WTC11 (cell line): ENCODE measurements at regions not wholly inside any gene's neighbourhood (a gene's known extent, or its start where the extent isn't known, plus 50 kb on each side); places are given as distances from the start of the nearest gene placed in this dataset.

Experiments used
- ATAC-seq: fragments of 200-7000 bp; cut with Tn5 transposase; 2 replicates; pipeline ENCODE4 v1.10.0; 2021; ENCODE audit warnings: mild to moderate bottlenecking, moderate library complexity
- CTCF ChIA-PET: fragments of 300-600 bp; sonication (Branson Sonifier 250); formaldehyde crosslinking; loops from one replicate; lab custom pipeline; 2021; ENCODE audit warnings: antibody characterized with exemption; lab: Charles Lee
- POLR2A ChIA-PET: fragments of 350-600 bp; sonication (Branson Sonifier 250); formaldehyde crosslinking; loops from one replicate; lab custom pipeline; 2021; ENCODE audit warnings: antibody characterized with exemption; lab: Charles Lee
- DNase-seq: peaks from one replicate; pipeline ENCODE4 v3.0.0; 2021; ENCODE audit warnings: low spot score
- H3K27ac Mint-ChIP-seq: 2 replicates; pipeline ENCODE4 v1.8.0; 2021; ENCODE audit warnings: mixed read lengths
- H3K27me3 Mint-ChIP-seq: 2 replicates; pipeline ENCODE4 v1.8.0; 2021; ENCODE audit warnings: low read depth, mild to moderate bottlenecking, moderate library complexity, mixed read lengths
- H3K36me3 Mint-ChIP-seq: 2 replicates; pipeline ENCODE4 v1.8.0; 2021; ENCODE audit warnings: mixed read lengths
- H3K4me1 Mint-ChIP-seq: 2 replicates; pipeline ENCODE4 v1.8.0; 2022; ENCODE audit warnings: mixed read lengths
- H3K4me3 Mint-ChIP-seq: 2 replicates; pipeline ENCODE4 v1.8.0; 2021; ENCODE audit warnings: mild to moderate bottlenecking, moderate library complexity, mixed read lengths
- H3K9me3 Mint-ChIP-seq: 2 replicates; pipeline ENCODE4 v1.8.0; 2021; ENCODE audit warnings: mixed read lengths
- AR ChIP-seq: fragments of 250-450 bp; sonication (Bioruptor Pico); IDR thresholded peaks from 2 replicates; pipeline ENCODE4 v1.9.0; 2021; ENCODE audit warnings: mild to moderate bottlenecking
- ATF1 ChIP-seq: sonication (generic); formaldehyde crosslinking; IDR thresholded peaks from 2 replicates; pipeline ENCODE4 v1.8.1; 2023; ENCODE audit warnings: mild to moderate bottlenecking, moderate library complexity, missing genetic modification reagents
- CREM ChIP-seq: sonication (generic); formaldehyde crosslinking; IDR thresholded peaks from 2 replicates; pipeline ENCODE4 v1.8.1; 2022; ENCODE audit warnings: mild to moderate bottlenecking, missing genetic modification reagents, moderate library complexity
- ESRRA ChIP-seq: sonication (generic); formaldehyde crosslinking; IDR thresholded peaks from 2 replicates; pipeline ENCODE4 v1.8.1; 2022; ENCODE audit warnings: mild to moderate bottlenecking, missing genetic modification reagents, borderline replicate concordance
- ETV6 ChIP-seq: sonication (generic); formaldehyde crosslinking; IDR thresholded peaks from 2 replicates; pipeline ENCODE4 v1.8.1; 2022; ENCODE audit warnings: mild to moderate bottlenecking, missing genetic modification reagents
- JAZF1 ChIP-seq: fragments of 250-450 bp; sonication (Bioruptor Pico); IDR thresholded peaks from 2 replicates; pipeline ENCODE4 v1.9.0; 2021; ENCODE audit warnings: moderate library complexity, mild to moderate bottlenecking, inconsistent platforms
- NR3C1 ChIP-seq: sonication (generic); formaldehyde crosslinking; conservative IDR thresholded peaks from 2 replicates; pipeline ENCODE4 v1.8.1; 2023; ENCODE audit warnings: low read depth, mild to moderate bottlenecking, missing genetic modification reagents
- SOX15 ChIP-seq: fragments of 250-450 bp; sonication (Bioruptor Pico); IDR thresholded peaks from 2 replicates; pipeline ENCODE4 v1.9.0; 2021; ENCODE audit warnings: mild to moderate bottlenecking
- SP1 ChIP-seq: sonication (generic); formaldehyde crosslinking; conservative IDR thresholded peaks from 2 replicates; pipeline ENCODE4 v1.8.1; 2022; ENCODE audit warnings: missing genetic modification reagents
- ZBTB21 ChIP-seq: sonication (generic); formaldehyde crosslinking; IDR thresholded peaks from 2 replicates; pipeline ENCODE4 v1.8.1; 2023; ENCODE audit warnings: mild to moderate bottlenecking, missing genetic modification reagents, borderline replicate concordance
- ZNF317 ChIP-seq: sonication (generic); formaldehyde crosslinking; IDR thresholded peaks from 2 replicates; pipeline ENCODE4 v1.8.1; 2023; ENCODE audit warnings: low read depth, mild to moderate bottlenecking, moderate library complexity, missing genetic modification reagents, borderline replicate concordance
- ZNF396 ChIP-seq: fragments of 250-450 bp; sonication (Bioruptor Pico); IDR thresholded peaks from 2 replicates; pipeline ENCODE4 v1.8.0; 2021; ENCODE audit warnings: mild to moderate bottlenecking, moderate library complexity, borderline replicate concordance
- ZNF416 ChIP-seq: fragments of 250-450 bp; sonication (Bioruptor Pico); IDR thresholded peaks from 2 replicates; pipeline ENCODE4 v1.9.0; 2021; ENCODE audit warnings: mild to moderate bottlenecking, inconsistent platforms
- ZNF532 ChIP-seq: fragments of 250-450 bp; sonication (Bioruptor Pico); IDR thresholded peaks from 2 replicates; pipeline ENCODE4 v1.9.0; 2021; ENCODE audit warnings: mild to moderate bottlenecking, borderline replicate concordance
- TF ChIP-seq, protein P1 (sequence below): sonication (generic); formaldehyde crosslinking; IDR thresholded peaks from 2 replicates; pipeline ENCODE4 v1.8.1; 2023; ENCODE audit warnings: mild to moderate bottlenecking, missing genetic modification reagents
- TF ChIP-seq, protein P2 (sequence below): fragments of 250-450 bp; sonication (Bioruptor Pico); IDR thresholded peaks from 2 replicates; pipeline ENCODE4 v1.9.0; 2021; ENCODE audit warnings: moderate library complexity, mild to moderate bottlenecking, inconsistent platforms, borderline replicate concordance

GRCh38 chr10:130727766-130728490 lies 583.6 kb downstream of the TCERG1L start:
- no peak for ATAC-seq
- CTCF ChIA-PET = no interaction called here
- TF ChIP-seq ZNF416 (CRISPR knock-in tag) = no peak
- no peak for TF ChIP-seq ETV6 (CRISPR knock-in tag)
- TF ChIP-seq, all 79 proteins: peak for 0
- Mint-ChIP-seq H3K9me3 (peaks cover 63% of the 10 kb centered on the region), H3K4me1 (no peaks in the 10 kb centered on the region), H3K4me3 (no peak overlapping the region), H3K27ac (no peak overlapping the region), H3K36me3 (peaks cover 72% of the 10 kb centered on the region), H3K27me3 (peaks cover 9% of the 10 kb centered on the region)
- no peak for DNase-seq
- POLR2A ChIA-PET = no interaction called here

GRCh38 chr10:130728531-130729215 lies 582.8 kb downstream of the TCERG1L start:
- TF ChIP-seq ZNF317 (CRISPR knock-in tag) = no peak
- no peak for TF ChIP-seq JAZF1
- no peak for TF ChIP-seq CREM (CRISPR knock-in tag)
- no peak for TF ChIP-seq ZBTB21 (CRISPR knock-in tag)
- no peak for TF ChIP-seq ATF1 (CRISPR knock-in tag)
- no peak for ATAC-seq
- Mint-ChIP-seq H3K27me3 (peaks cover 13% of the 10 kb centered on the region), H3K36me3 (peaks cover 75% of the 10 kb centered on the region), H3K4me3 (no peak overlapping the region), H3K9me3 (peaks cover 65% of the 10 kb centered on the region), H3K4me1 (no peaks in the 10 kb centered on the region), H3K27ac (no peak overlapping the region)
- DNase-seq = no peak
- ChIA-PET POLR2A (no interaction called here), CTCF (no interaction called here)

DNA sequence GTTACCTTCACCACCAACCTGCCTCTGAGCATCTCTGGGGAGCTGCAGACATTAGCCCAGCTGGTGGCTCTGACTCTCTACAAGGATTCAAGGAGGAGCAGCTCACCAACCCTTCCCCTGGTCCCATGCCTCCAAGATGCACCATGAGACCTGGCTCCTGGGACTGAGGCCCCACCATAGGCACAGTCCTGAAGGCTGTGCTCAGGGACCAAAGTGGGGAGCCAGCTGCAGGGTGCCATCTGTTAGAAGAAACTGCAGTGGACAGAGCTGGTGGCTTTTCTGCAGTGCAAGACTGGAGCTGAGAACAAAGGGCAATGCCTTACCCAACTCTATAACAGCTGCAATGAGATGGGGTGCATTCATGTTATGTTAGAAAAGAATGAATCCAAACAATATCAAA lies 581.6 kb downstream of the TCERG1L start:
- Mint-ChIP-seq H3K27ac (no peak overlapping the region), H3K27me3 (peaks cover 21% of the 10 kb centered on the region), H3K9me3 (peaks cover 65% of the 10 kb centered on the region), H3K4me1 (no peaks in the 10 kb centered on the region), H3K36me3 (peaks cover 80% of the 10 kb centered on the region), H3K4me3 (no peak overlapping the region)
- ATAC-seq = no peak
- TF ChIP-seq AR = no peak
- TF ChIP-seq, protein P1, sequence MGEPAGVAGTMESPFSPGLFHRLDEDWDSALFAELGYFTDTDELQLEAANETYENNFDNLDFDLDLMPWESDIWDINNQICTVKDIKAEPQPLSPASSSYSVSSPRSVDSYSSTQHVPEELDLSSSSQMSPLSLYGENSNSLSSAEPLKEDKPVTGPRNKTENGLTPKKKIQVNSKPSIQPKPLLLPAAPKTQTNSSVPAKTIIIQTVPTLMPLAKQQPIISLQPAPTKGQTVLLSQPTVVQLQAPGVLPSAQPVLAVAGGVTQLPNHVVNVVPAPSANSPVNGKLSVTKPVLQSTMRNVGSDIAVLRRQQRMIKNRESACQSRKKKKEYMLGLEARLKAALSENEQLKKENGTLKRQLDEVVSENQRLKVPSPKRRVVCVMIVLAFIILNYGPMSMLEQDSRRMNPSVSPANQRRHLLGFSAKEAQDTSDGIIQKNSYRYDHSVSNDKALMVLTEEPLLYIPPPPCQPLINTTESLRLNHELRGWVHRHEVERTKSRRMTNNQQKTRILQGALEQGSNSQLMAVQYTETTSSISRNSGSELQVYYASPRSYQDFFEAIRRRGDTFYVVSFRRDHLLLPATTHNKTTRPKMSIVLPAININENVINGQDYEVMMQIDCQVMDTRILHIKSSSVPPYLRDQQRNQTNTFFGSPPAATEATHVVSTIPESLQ (CRISPR knock-in tag) = no peak
- TF ChIP-seq ZNF396 = no peak
- no peak for TF ChIP-seq CREM (CRISPR knock-in tag)
- ChIA-PET POLR2A (no interaction called here), CTCF (no interaction called here)
- DNase-seq = no peak

- Mint-ChIP-seq H3K27me3 (peaks cover 19% of the 10 kb centered on the region), H3K27ac (no peak overlapping the region), H3K9me3 (peaks cover 75% of the 10 kb centered on the region), H3K4me1 (no peaks in the 10 kb centered on the region), H3K4me3 (no peak overlapping the region), H3K36me3 (peaks cover 76% of the 10 kb centered on the region)
- no peak for ATAC-seq
- DNase-seq = no peak
- ChIA-PET CTCF (no interaction called here), POLR2A (no interaction called here)
- no peak for TF ChIP-seq ZNF317 (CRISPR knock-in tag)
- no peak for TF ChIP-seq ZNF532 (CRISPR knock-in tag)
- no peak for TF ChIP-seq SP1
- no peak for TF ChIP-seq ZNF416 (CRISPR knock-in tag)
- no peak for TF ChIP-seq ESRRA (CRISPR knock-in tag)
- TF ChIP-seq SOX15 (CRISPR knock-in tag) = no peak
- TF ChIP-seq, protein P2, sequence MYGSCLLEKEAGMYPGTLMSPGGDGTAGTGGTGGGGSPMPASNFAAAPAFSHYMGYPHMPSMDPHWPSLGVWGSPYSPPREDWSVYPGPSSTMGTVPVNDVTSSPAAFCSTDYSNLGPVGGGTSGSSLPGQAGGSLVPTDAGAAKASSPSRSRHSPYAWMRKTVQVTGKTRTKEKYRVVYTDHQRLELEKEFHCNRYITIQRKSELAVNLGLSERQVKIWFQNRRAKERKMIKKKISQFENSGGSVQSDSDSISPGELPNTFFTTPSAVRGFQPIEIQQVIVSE = no peak
- TF ChIP-seq NR3C1 = no peak
- no peak for TF ChIP-seq ATF1 (CRISPR knock-in tag)
These were observed 574.3 kb downstream of the TCERG1L start for GRCh38 chr10:130737186-130737585.
